ENCODE measurements at regions not wholly inside any gene's neighbourhood (a gene's known extent, or its start where the extent isn't known, plus 50 kb on each side); places are given as distances from the start of the nearest gene placed in this dataset.
"Not testable (repeated sequence)": the region's sequence is repeated elsewhere in the genome, so short reads cannot be mapped to it uniquely, and the experiment has no call there.

- DNase-seq (ENCODE audit: low read depth, low spot score) = not testable (repeated sequence)
Measured at GRCh38 chr13:21261487-21262216, 85.2 kb downstream of the MRPL57 start.

GRCh38 chr13:21263909-21264308, 87.5 kb downstream of the MRPL57 start:
- not testable (repeated sequence) for DNase-seq (ENCODE audit: low read depth, low spot score)

GRCh38 chr13:21268485-21268884, 92.0 kb downstream of the MRPL57 start:
- DNase-seq (ENCODE audit: low read depth, low spot score) = not testable (repeated sequence)

GRCh38 chr13:21272439-21272838, 96.0 kb downstream of the MRPL57 start:
- DNase-seq (ENCODE audit: low read depth, low spot score) = not testable (repeated sequence)

- DNase-seq (ENCODE audit: low read depth, low spot score) = not testable (repeated sequence)
Measured at GRCh38 chr13:21274457-21274856, 98.0 kb downstream of the MRPL57 start.

- no peak for DNase-seq (ENCODE audit: low read depth, low spot score)
Measured at GRCh38 chr13:21282065-21282464, 105.6 kb downstream of the MRPL57 start.

- no peak for DNase-seq (ENCODE audit: low read depth, low spot score)
Measured at GRCh38 chr13:21287331-21287907, 111.0 kb downstream of the MRPL57 start.

GRCh38 chr13:21289475-21289874, 113.0 kb downstream of the MRPL57 start:
- no peak for DNase-seq (ENCODE audit: low read depth, low spot score)

- DNase-seq (ENCODE audit: low read depth, low spot score) = not testable (repeated sequence)
Measured at GRCh38 chr13:21290442-21291002, 114.1 kb downstream of the MRPL57 start.

GRCh38 chr13:21291840-21292239, 115.4 kb downstream of the MRPL57 start:
- DNase-seq (ENCODE audit: low read depth, low spot score) = no peak

- not testable (repeated sequence) for DNase-seq (ENCODE audit: low read depth, low spot score)
Measured at GRCh38 chr13:21296991-21297390, 120.5 kb downstream of the MRPL57 start.

- DNase-seq (ENCODE audit: low read depth, low spot score) = no peak
Measured at GRCh38 chr13:21297447-21297846, 121.0 kb downstream of the MRPL57 start.

GRCh38 chr13:21297914-21298831, 121.7 kb downstream of the MRPL57 start:
- peak; percentile 61 for DNase-seq (ENCODE audit: low read depth, low spot score)

GRCh38 chr13:21304256-21304655, 127.8 kb downstream of the MRPL57 start:
- DNase-seq (ENCODE audit: low read depth, low spot score) = no peak

GRCh38 chr13:21306300-21307073, 130.0 kb downstream of the MRPL57 start:
- not testable (repeated sequence) for DNase-seq (ENCODE audit: low read depth, low spot score)

GRCh38 chr13:21307158-21307557, 130.7 kb downstream of the MRPL57 start:
- not testable (repeated sequence) for DNase-seq (ENCODE audit: low read depth, low spot score)

GRCh38 chr13:21308906-21309305, 132.4 kb downstream of the MRPL57 start:
- DNase-seq (ENCODE audit: low read depth, low spot score) = no peak

- DNase-seq (ENCODE audit: low read depth, low spot score) = no peak
Measured at GRCh38 chr13:21309542-21310172, 133.2 kb downstream of the MRPL57 start.

GRCh38 chr13:21310220-21310619, 133.8 kb downstream of the MRPL57 start:
- no peak for DNase-seq (ENCODE audit: low read depth, low spot score)

- DNase-seq (ENCODE audit: low read depth, low spot score) = not testable (repeated sequence)
Measured at GRCh38 chr13:21314976-21315375, 138.5 kb downstream of the MRPL57 start.

GRCh38 chr13:21316376-21316775, 139.9 kb downstream of the MRPL57 start:
- no peak for DNase-seq (ENCODE audit: low read depth, low spot score)

Measured in iPS DF 19.7 (cell line).